ENCODE measurements at regions not wholly inside any gene's neighbourhood (a gene's known extent, or its start where the extent isn't known, plus 50 kb on each side); places are given as distances from the start of the nearest gene placed in this dataset.

DNA sequence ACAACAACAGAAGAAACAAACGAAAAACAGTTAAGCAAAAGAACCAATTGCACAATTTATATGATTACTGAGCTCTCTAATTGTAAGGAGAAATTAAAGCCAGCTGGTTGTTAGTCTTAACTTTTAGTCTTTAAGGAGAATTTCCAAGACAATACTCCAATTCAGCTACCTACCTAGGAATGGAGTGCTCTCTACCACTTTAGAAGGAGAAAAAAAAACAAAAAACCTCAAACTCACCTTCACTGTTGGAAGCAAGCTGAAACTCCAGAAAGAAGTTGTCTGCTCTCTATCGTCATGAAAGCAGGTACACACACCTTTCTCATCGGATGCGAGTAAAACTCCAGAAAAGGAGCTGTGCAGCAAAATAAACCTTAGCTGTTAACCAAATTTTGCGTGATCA, 86.1 kb upstream of the NPY2R start:
- TF ChIP-seq, protein P1, sequence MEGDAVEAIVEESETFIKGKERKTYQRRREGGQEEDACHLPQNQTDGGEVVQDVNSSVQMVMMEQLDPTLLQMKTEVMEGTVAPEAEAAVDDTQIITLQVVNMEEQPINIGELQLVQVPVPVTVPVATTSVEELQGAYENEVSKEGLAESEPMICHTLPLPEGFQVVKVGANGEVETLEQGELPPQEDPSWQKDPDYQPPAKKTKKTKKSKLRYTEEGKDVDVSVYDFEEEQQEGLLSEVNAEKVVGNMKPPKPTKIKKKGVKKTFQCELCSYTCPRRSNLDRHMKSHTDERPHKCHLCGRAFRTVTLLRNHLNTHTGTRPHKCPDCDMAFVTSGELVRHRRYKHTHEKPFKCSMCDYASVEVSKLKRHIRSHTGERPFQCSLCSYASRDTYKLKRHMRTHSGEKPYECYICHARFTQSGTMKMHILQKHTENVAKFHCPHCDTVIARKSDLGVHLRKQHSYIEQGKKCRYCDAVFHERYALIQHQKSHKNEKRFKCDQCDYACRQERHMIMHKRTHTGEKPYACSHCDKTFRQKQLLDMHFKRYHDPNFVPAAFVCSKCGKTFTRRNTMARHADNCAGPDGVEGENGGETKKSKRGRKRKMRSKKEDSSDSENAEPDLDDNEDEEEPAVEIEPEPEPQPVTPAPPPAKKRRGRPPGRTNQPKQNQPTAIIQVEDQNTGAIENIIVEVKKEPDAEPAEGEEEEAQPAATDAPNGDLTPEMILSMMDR (IDR thresholded peaks at IDR 0.05), result no peak
- TF ChIP-seq ZFX (IDR thresholded peaks at IDR 0.05; ENCODE audit: borderline replicate concordance), result no peak
- H3K27ac ChIP-seq, result no peak overlapping the region

DNA sequence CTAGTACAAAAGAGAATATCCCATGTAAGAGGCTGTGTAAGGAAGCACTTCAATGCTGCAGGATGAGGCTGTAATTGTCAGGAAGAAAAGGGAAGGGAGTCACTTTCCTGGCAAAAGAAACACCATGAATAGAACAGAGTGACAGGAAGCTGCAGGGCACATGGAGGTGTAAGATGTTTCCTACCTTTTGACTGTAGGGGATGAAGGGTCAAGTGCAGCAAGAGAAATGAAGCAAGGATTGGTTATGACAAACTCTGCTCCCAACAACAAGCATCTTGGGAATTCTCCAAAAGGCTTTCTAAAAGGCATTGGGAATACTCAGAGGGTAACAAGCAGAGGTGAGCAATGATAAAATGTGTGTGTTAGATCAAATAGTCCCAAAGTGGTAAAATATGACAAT, 74.3 kb upstream of the NPY2R start:
- no peak overlapping the region for H3K27ac ChIP-seq
- TF ChIP-seq, protein P1 (IDR thresholded peaks at IDR 0.05), result no peak
- TF ChIP-seq ZFX (IDR thresholded peaks at IDR 0.05; ENCODE audit: borderline replicate concordance), result no peak

DNA sequence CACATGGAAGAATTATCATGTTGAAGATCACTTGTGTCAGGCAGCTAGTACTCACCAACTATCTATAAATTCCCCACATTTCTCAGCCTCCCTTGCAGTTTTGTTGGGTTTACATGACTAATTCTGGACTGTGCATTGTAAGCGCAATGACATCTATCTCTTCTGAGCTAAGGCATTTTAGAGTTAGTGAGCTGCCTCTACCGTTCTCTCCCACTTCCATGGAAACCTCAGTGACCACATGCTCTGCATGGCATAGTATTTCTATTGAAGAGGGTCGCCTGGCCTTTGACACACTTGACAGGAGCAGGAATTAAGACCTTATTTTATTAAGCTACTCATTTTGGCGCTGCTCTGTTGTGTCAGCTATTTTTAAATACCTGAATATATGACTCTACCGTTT, 67.5 kb upstream of the NPY2R start:
- no peak overlapping the region for H3K27ac ChIP-seq
- TF ChIP-seq, protein P1 (IDR thresholded peaks at IDR 0.05), result no peak
- TF ChIP-seq ZFX (IDR thresholded peaks at IDR 0.05; ENCODE audit: borderline replicate concordance), result no peak

GRCh38 chr4:155143512-155143911, 64.9 kb upstream of the NPY2R start:
- TF ChIP-seq ZFX (IDR thresholded peaks at IDR 0.05; ENCODE audit: borderline replicate concordance), result no peak
- TF ChIP-seq, protein P1 (IDR thresholded peaks at IDR 0.05), result no peak
- H3K27ac ChIP-seq, result no peak overlapping the region
